ENCODE measurements at regions not wholly inside any gene's neighbourhood (a gene's known extent, or its start where the extent isn't known, plus 50 kb on each side); places are given as distances from the start of the nearest gene placed in this dataset.

DNA sequence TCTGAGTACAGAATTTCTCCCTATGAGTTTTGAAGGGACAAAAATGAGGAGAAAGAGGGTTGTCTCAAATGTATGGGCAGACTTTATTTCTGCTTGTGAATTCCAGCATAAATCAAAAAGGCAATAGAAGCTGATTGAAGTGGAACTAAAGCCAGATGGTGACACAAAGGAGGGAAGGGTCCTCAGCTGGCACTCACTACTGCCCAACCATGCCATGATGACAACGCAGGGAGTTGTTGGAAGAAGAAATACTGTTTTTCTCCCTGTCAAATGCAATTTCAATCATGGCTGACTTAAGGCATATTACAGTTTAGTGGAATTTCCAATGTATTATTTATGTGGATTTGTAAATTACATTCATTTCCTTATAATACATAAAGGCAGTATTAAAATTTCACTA is 805.8 kb downstream of the ADGRL2 start:
- no peak for FAIRE-seq

DNA sequence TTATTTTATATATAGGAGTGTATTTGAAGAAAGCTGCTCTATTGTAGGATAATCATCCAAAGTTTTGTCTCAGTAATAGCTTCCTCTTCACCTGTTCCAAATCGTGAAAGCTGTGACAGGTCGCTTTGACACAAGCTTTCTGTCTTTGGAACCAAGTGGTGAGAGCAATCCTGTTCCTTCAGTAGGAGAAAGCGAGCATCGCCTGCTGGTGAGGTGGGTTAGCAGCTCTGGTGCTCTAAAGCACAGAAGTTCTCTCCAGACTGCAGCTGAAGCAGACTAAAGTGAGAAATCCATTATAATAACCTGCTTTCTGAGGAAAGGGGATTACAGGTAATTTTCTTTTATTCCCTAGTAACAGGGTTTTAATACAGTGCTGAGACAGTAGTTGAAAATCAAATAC is 803.8 kb downstream of the ADGRL2 start:
- FAIRE-seq, result no peak

DNA sequence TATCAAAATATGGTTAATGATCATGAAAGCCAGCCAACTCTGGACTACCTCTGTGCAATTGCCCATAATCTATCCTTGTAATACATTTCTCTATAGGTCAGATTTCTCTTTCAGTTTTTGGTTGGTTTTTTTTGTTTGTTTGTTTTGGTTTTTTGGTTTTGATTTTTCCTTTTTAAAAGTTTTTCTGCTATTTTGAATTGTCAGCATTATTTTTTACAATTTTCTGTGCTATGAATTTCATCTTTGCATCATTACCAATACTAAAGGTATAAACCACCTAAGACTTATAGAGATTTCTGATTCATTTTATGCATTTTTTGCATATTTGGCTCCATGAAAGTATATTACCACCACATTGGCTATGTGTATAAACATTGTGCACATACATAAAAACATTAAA is 799.6 kb downstream of the ADGRL2 start:
- no peak for FAIRE-seq

DNA sequence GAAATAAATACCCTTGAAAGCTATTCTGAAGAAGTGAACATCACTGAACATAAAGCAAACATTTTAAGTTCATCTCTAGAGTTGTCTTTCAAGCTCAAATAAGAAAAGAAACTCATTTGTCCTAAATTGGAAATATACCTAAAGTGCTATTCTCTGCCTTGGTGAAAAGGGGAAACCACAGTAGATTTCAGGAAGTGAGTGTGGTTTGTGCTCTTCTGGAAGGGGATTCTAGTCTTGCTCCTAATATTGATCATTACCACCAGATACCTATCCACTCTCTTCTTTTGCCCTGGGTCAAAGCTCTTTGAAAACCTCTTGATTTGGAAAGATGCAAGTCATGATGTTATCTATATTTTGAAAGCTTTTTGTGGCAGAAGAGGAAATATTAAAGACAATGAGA is 798.1 kb downstream of the ADGRL2 start:
- no peak for FAIRE-seq

DNA sequence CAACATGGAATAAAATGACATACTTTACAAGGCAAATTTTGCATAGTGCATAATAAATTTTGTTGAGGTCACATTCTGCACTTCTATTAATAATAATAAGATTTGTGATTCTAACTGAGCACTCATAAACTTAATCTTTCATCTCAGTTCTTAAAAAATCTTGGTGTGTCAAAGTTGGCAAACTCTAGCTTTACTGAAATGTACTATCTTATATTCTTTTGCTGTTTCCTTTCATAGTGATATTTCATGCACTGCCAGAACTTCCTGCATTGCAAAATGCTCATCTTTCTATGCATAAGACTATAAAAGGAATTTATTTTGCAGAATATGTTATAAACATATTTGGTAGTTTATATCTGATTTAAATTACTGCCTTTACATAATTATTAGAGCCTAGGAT is 797.6 kb downstream of the ADGRL2 start:
- FAIRE-seq, result no peak

DNA sequence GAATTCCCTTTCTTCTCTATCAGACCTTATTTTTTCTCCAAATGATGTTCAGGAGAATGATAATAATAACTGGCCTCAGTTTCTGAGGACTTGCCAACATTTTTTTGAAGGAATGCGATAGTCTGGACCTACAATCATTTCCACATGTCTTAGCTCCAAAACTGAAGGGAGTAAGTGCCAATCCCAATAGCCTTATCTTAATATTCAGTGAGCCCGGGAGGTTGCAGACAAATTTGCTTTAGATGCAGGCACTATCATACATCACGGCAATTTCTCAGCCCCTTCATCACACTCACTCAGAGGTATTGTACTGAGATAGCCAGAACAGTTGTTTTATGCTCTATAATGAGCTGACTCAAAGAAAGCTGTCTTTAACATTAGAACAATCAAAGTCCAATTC is 796.9 kb downstream of the ADGRL2 start:
- FAIRE-seq, result no peak

DNA sequence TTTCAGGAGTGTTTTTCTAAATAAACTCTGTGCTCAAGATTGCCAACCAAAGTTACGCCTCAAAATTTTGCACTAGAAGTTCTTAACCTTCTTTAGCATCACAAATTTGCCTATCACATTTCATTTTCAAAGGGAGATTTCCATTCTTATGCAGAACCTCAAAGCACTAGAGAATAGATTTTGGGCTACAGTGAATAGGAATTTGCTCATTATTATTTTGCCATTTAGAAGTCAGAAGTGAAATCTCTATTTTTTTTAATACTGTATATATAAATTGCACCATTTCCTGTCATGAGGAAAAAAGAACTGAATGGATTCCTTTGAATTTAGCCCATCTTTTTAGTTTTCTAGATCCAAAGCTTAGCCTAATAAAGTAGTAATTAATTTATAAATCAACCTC is 796.4 kb downstream of the ADGRL2 start:
- no peak for FAIRE-seq

DNA sequence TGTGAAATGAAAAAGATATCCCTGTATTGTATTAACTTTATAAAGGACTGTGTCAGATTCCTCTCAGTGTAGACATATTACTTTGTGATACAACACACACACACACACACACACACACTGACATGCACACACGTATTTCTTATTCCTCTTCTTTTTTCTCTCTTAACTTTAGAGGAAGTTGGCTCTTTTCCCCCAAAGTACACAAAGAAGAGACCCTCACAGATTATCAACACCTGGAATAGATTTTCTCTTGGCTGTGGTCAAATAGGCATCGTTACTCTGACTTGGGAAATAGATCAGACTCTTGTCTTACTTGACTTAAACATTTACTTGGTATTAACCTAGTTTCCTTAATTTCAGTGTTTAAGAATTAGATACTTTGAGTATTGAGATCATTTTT is 792.8 kb downstream of the ADGRL2 start:
- no peak for FAIRE-seq

DNA sequence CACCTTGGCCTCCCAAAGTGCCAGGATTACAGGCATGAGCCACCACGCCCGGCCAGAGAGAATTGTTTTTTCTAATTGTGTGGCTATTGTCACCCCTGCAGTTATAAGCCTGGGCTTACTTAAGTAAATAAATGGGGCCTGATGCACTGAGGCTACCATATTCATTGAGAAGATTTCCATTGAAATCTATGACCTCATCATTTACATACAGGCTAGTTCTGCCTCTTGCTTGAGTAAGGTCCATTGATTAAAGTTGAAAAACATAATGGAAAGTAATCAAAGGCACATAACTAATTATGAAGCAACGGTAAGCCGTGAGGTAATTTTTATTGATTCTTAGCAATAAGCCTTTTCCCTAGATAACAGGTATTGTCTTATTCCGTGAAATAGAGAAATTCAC is 788.9 kb downstream of the ADGRL2 start:
- no peak for FAIRE-seq

DNA sequence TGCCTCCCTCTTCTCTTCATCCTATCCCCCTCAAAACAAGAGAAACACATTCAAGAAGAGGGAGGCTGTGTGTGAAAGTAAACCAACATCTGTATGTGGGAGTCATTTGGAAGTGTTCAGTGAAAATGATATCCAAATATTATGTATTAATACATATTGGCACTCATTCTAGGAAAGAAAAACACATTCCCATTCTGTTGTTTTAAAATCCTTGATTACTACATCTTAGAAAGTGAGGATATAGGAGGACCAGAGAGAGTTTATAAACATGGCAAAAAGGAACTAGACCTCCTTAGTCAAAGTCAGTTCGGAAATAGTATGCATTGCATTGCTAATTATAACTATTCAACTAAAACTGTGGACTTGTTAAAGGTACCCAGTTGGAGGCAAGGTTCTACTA is 786.6 kb downstream of the ADGRL2 start:
- no peak for FAIRE-seq

DNA sequence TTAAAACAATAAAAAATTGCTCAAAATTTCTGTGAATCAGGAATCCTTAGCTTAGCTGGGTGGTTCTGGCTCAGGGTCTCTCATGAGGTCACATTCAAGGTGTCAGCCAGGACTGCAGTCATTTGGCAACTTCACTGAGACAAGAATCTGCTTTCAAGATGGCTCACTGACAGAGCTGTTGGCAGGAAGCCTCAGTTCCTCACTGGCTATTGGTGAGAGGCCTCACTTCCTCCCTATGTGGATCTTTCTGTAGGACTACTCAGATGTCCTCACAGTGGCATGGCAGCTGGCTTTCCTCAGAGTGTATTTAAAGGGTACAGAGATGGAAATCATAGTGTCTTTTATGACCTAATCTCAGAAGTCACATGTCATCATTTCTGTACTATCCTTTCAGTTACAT is 785.7 kb downstream of the ADGRL2 start:
- FAIRE-seq, result no peak

DNA sequence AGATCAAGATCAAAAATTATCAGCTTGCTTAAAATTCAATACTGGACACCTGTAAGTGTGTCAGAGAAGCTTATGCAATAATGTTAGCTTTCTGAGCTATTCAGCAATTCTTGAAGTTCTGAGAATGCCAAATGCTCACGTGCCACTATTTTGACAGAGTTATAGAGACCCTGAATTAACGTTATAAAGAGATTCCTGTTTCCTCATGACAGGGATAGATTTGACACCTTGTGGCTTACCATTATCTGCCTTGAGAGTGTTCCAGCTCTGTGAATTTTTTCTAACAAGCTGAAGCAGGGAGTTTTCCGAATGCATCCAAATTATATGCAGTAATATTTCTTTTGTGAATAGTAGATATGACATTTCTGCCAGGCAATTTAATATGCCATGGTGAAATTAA is 781.6 kb downstream of the ADGRL2 start:
- FAIRE-seq, result no peak

DNA sequence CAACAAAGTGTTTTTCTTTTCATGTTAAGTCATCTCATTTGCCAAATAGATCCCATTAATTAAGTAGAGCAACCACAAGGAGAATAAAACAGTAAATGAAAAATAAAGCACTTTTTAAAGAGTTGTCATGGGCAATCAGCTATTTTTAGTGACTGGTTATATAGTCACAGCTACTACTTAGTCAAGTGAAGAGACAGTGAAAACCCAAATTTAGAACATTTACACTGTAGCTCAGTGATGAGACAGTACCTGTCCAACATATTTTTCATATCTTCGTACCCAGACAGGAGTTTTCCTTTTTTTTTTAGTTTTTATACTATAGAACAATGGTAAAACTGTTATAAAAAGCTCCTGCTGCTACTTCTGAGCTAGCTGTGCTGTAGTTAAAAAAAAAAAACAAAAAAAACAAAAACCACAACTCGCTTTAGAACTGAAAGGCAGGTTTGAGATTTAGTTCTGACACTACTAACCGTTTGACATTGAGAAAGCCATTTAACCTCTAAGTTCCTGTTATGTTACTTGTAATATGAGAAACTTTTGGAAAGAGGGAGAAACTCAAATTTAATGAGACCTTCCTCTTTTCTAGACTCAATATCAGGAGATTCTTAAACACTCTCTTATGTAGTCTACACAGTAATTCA is 777.5 kb downstream of the ADGRL2 start:
- FAIRE-seq, result no peak

DNA sequence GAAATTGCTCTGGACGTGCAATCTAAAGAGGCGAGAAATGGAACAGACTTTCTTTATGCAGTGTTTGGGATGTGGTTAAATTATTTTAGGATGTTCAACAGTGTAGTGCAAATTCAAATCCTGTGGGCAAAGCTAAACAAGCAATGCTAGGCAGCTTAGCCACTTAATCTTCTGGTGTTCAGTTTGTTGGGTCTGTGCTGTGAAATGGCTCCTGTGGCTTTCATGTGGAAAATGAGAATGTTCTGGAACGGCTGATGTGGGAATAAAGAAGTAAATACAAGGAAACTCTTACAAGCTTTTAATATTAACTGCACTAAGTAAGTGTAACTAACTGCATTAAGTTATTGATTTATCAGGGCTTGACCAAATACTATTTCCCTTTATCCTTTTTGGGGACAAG is 766.6 kb downstream of the ADGRL2 start:
- no peak for FAIRE-seq

DNA sequence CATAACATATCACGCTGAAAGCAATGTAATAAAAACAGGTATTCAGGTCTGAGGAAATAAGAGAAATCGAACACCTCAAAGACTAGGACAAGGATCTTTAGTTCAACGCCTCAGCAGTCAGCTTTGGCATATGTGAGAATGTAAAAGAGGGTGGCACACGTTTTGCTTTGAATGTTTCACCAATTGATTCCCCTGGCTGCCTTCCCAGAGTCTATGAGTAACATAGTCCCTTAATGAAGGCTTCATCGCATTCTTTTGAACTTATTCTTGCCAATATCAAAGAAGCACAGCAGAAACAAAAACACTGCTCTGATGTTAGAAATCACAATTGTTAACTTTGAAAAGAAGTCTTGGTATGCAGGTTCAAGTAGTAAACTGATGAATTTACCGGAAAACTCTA is 764.8 kb downstream of the ADGRL2 start:
- FAIRE-seq, result no peak

DNA sequence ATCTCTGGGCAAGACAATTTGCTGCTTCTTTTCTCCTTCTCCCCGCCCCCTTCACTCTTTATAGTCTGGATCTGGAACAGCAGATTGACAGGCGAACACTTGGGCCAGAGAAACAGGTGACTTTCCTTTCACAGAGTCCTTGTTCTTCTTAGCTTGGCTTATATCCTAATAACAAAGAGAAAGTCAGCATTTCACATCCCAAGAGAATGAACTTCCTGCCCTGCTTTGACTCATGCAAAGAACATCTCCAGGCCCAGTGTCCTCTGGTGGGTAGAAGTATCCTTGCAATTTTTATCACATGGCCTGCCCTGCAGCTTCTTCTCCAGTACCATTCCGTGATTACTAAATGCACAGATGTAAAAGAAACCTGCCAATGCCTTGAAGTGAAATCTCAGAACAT is 764.4 kb downstream of the ADGRL2 start:
- no peak for FAIRE-seq

DNA sequence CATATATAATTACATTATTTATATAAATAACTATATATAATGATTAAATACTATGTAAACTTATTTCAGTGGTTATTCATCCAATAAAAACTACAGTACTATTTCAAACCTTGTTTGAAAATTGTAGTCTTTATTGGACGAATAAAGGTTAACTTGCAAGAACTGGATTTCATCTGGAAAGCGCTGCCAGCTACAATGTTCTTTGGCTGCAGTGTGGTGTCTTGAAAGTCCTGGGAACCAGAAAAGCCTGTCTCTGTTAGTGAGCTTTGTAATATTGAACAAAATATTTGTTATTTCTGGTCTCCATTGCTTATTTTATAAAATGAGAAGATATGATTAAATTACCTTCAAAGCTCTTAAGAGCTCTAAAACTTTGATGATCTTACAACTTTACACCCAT is 763.6 kb downstream of the ADGRL2 start:
- FAIRE-seq, result no peak

DNA sequence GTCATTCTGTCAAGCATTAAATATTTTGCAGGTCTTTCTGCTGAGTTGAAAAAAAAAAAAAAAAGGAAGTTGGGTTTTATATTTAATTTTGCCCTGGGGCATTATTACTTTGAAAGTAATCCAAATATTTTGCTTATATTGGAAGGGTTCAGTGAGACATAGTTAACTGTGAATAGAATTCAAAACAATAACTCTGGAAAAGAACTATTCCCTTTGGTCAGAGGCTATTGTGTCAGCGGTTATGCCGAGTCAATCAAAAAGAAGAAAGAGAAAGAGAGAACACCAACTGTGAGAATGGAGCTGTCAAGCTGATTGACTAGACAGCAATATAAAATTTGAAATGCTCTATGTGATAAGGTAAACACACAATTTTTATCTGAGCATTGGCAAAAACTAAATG is 761.7 kb downstream of the ADGRL2 start:
- no peak for FAIRE-seq

DNA sequence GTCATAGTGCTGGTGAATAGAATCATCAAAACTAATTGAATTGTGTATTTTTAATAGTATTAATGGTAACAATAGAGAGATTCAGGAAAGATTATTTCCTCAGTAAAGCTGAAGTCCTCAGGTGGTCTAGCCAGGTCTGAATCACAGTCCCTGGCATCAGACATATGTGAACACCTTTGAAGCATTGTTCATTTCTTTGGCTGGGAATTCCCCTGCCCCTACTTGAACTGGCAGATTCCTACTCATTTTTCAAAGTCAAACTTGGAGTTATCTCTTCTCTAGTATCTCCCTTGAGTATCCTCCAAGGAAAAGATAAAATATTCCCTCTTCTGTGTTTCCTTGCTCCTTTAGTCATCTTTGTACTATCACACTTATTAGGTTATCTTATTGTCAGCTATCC is 759.8 kb downstream of the ADGRL2 start:
- FAIRE-seq, result no peak

DNA sequence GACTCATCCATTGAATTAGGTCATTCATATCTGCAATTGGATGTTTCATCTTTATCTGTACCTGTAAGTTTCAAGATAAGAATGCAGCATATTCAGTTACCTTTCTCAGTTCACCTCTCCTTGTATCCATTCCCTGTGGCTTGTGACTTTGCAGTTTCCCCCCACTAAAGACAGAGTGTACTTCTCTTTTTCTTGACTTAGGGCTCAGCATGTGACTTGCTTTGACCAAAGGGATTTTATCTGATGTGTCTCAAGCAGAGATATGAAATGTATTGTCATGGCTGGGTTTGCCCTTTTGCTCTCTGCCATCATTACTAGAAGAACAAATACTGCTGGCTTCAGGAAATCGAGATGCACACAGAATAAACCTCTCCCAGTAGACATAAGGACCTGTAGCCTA is 754.8 kb downstream of the ADGRL2 start:
- no peak for FAIRE-seq

DNA sequence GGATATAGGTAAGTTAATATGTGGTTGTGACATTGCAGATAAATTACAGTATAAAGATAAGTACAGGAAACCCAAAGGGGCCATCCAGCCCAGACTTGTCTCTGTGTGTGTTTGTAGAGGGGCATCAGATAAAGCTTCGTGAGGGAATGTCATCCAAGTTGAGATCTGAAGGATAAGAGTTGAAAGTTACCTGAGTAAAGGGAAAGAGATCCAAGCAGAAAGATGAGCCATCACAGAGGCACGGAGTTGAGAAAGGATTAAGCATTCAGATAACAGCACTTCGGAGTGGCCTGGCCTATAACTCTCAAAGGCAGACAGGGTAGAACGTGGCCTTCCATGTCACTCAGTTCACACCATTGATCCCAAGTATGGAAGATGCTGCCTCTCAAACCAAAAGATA is 749.1 kb downstream of the ADGRL2 start:
- no peak for FAIRE-seq

DNA sequence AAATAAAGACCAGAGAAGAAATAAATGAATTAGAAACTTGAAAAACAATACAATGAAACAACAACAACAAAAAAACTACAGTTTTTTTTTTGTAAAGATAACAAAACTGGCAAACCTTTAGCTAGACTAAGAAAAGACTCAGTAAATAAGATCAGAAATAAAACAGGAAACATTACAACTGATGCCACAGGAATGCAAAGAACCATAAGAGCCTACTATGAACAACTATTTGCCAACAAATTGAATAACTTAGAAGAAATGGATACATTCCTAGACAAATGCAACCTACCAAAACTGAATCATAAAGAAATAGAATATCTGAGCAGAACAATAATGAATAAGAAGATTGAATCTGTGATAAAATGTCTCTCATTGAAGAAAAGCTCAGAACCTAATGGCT is 742.0 kb downstream of the ADGRL2 start:
- no peak for FAIRE-seq

DNA sequence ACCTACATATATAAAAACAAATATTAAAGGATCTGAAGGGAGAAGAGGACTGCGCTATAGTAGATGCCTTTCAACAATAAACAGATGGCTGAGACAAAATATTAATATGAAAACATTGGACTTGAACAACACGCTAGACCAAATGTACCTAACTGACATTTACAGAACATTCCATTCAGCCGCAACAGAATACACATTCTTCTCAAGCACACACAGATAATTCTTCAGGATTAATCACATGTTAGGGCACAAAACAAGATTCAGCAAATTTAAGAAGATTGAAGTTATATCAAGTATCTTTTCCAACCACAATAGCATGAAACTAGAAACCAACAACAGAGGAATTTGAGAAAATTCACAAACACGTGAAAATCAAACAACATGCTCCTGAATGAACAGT is 741.4 kb downstream of the ADGRL2 start:
- no peak for FAIRE-seq

DNA sequence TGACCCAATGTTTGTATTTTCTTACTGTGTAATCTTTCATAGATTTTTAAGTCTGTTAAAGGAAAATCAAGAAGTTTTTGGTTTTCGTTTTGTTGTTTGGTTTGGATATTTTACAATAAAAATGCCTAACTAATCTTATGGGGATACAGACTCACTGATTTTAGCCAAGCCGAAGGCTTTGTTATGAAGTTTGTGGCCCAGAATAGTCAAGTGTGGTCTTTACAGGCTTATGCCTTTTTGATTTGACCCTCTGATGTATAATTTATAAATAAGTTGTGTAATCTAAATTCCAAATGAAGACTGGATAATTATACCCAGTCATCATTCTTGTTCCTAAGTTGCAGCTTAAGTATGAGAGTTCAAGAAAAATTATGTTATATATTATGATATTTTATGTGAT is 739.3 kb downstream of the ADGRL2 start:
- FAIRE-seq, result no peak

DNA sequence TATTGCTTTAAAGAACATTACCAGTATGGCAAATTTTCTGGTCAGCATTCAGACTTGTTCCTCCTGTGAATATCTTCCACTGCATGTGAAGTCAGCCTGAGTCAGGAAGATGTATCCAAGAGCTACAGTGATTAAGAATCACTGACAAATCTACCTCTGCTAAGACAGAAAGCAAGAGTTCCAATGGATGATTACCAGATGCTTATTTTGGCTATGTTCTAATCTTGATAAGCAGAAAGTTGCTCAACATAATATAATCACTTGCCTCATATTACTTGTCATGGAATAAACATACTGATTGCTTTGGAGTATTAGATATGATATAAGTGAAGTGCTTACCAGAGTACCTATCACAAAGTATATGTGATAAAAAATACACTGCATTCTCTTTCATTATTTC is 738.1 kb downstream of the ADGRL2 start:
- FAIRE-seq, result no peak

DNA sequence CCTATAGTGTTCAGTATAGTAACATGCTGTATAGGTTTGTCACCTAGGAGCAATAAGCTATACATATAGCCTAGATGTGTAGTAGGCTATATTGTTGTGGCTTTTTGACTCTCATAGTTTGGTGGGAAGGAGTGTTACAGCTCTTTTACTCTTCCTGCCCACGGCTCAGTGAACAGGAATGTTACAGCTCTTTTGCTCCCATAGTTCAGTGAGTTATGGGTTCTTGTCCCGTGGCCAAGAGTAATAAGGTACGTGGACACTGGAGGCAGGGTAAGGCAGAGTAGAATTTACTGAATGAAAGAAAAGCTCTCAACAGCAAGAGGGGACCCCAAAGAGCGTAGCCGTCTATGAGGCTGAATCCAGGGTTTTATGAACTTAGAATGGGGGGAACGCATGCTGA is 734.3 kb downstream of the ADGRL2 start:
- FAIRE-seq, result no peak
